NCI-H748 treated with DMSO at 0.1 percent for 48 hours (cell line): ENCODE measurements at regions not wholly inside any gene's neighbourhood (a gene's known extent, or its start where the extent isn't known, plus 50 kb on each side); places are given as distances from the start of the nearest gene placed in this dataset.

Experiments used
- DNase-seq: peaks from one replicate; lab custom pipeline; 2025; lab: John Stamatoyannopoulos, UW

- DNase-seq, result no peak
These were observed 60.1 kb upstream of the NUDT7 start for GRCh38 chr16:77662246-77662645.

DNA sequence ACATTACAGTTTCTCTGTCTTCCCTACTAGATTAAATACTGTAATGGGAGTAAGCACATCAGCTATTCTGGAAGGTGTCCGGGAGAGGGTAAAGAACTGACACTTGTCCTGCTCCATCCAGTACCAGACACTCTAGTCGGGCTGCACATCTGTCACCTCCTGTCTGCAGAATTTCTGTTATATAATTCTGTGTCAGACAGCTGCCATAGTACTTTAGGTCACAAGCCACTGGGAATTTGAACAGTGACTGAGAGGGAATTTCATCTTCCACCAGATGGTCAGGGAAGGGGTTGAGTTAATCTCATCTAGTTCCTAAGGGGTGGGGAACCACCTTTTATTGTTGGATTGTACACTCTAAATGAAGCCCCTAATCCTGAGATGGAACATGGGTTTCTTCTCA is 58.6 kb upstream of the NUDT7 start:
- DNase-seq, result no peak

- no peak for DNase-seq
These were observed 55.5 kb upstream of the NUDT7 start for GRCh38 chr16:77666771-77667170.

DNA sequence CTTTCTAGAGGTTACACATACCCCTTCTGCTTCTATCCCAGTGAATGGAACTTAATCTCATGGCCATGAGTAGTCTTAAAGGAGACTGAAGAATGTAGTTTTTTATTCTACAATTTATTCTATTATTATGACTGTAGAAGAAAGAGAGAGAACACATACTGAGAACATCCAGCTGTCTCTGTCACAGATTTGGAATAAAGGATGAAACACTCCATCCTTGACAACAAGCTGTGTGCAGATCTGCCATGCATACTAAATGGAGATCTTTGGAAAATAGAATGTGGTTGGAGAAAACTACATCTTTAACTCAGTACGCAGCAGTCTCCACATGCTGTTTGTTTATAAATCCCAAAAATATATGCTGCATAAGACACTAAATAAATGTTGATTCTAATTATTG is 54.1 kb upstream of the NUDT7 start:
- no peak for DNase-seq

GRCh38 chr16:77669057-77669456 is 53.3 kb upstream of the NUDT7 start:
- DNase-seq, result no peak
